GM19395 (cell line): ENCODE measurements at regions not wholly inside any gene's neighbourhood (a gene's known extent, or its start where the extent isn't known, plus 50 kb on each side); places are given as distances from the start of the nearest gene placed in this dataset.

Source experiments
- ATAC-seq: cut with Tn5 transposase; IDR thresholded peaks from one replicate; pipeline ENCODE4 v1.9.1; 2021; ENCODE audit warnings: mild to moderate bottlenecking, moderate library complexity; ENCODE audit not compliant: unreplicated experiment

DNA sequence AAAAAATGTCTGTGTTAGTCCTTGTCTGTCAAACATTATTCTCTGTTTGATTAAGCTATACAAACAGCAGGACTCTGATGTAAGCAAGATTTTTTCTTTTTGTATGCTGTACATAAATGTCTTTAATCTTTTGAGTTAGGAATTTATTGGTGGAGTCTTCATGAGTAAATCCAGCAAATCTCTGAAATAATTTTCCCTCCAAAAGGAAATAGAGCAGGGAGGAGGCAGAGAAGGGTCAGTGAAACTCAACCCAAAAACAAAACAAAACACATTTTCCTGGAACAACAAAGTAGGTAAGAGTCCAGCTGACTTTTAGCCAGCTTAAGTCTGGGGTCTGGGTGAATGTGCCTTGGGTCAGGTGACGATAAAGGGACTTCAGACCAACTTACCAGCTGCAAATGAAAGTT lies 113.7 kb downstream of the FOXA2 start:
- ATAC-seq = no peak

DNA sequence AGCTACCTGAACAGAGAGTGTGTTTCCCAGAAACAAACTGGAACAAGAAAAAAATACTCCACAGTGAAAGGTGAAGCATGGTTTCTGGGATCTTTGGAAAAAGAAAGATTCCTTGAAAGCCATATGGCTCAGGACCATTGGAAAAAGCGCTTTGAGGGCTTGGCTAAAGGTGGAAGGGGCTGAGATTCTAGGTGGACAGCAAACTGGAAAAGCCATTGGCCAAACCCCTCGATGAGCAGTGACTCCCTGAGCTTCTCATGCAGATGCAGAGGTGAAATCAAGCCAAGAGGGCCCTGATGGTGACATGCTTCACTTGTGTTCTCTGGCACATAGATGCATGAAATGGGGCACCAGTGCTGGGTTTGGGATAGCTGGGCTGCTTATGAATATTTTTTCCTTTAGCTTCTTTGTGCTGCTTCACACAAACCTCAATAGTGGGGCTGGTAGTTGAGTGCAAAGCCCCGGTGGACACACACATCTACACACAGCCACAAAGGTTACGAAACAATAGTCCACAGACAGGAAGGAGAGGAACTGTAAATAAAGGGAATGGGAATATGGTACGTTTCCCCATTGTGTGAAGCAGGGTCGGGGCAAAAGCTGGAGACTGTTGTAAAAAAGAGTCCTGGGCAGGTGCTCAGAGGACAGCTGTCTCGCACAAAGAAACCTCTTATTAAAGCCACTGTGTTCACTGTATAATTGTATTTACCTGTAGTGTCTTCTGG lies 117.8 kb downstream of the FOXA2 start:
- ATAC-seq = no peak

DNA sequence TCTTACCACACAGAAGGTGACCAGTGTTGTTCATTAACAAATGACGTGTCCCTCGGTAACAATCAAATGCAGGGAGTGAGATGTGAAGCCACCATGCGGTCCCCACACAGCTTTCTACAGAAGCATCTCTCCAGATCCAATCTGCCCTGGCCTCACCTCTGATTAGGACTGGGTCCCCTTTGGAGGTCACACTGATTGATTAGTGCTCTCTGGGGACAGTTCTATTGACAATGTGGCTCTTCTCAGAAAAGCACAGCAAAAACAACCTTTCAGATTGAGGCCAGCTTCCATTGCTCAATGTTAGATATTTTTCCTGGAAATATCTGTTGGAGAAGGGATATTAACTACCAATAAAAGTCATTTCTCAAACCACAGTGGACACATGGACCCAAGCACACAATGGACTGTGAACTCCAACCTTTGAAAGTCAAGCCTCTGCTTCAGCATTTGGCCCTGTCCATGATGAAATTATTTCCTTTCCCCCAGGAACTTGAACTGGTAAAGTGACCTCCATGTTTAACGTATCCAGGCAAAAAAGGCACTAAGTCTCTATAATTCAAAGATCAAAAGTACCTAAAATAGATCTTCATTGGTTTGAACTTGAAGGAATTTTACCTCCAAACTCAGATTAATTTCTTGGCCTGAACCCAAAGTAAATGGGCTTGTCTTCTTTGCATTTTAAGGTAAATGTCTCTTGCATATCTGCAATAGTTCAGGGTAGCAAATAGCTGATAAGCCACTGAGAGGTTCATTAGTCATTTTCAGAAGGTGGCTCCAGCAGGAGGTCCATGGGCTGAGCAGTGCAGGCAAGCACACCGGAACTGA lies 118.5 kb downstream of the FOXA2 start:
- ATAC-seq = no peak

DNA sequence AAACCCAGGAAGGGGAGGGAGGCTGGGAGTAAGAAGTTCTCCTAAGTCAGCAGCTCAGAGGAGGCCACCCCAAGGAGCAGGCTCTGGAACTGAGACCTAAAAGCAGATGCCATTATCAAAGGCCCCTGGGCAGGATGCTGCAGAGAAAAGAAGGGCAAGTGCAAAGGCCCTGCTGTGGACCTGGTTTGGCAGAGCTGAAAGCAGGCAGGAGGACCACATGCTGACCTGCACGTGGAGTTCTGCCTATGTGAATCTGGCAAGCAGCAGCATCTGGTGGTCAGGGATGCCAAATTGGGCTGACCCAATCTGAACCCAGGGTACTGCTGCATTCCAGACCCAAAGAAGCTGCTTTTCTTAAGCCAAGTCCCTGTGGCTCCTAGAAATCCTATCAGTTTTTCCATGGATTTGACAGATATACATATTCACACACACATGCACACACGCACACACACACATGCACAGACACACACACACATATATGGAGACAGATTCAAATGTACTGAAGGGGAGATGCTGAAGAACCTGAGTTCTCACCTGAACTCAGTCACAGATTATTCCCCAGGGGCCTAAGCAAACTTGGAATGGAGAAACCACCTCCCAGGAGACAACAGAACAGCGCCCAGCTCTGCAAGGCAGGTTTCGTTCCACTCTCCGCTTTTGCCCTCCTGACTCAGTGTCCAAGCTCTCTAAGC lies 119.9 kb downstream of the FOXA2 start:
- no peak for ATAC-seq

DNA sequence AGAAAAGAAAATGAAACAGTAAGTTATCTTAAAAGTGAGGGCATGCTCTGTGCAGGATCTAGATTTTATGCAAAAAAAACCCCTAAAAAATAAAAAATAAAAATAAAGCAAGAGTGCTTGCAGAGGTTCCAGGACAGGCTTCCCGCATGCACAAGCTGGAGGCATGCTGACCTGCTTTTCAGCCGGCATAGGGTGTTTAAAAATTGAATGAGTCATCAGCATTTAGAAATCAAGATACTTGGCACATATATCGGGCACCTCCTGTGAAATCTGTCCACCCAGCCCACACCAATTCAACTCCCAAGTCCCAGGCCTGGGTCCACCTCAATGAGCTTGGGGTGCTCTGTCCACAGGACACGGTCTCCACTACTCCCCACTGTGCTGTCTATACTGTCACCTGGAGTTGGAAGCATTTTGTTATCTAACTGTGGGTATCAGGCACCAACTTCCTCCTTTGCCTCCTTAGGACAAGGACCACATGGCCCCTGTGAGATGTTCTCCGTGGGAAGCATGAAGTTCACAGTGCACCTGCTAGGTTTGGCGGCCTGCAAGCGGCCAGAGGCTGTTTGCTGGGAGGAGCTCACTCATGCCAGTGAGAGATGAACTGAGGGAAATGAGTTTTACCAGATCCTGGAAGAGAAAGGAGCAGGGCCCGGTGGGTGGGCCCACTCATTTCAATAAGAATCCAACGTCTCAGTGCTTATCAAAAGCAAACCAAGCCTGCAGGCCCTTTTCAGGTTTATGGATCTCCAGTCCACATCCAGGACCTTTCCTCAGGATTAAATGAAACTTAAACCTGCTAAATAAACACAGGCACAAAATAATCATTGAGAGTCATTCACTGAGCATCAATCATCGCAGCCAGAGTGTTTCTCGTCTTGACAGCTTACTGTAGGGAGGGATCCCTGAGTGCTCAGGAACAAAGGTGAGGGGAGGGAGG lies 121.1 kb downstream of the FOXA2 start:
- ATAC-seq = no peak

DNA sequence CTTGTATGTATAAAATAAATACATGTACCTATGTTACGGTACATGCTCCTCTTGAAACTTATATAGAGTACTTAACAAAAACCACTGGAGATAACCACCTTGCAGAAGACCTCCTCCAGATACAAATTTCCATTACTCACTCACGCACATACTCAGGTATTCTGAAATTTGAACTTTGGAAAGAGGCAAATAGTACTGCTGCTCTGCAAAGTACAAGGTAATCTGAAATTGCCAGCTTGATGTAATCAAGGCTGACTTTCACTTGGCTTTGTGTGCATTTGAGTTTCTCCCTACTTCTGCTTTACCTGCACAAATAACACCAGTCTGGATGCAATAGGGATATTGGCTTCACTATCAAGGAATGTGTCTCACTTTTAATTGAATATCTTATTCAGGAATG lies 123.6 kb downstream of the FOXA2 start:
- no peak for ATAC-seq

DNA sequence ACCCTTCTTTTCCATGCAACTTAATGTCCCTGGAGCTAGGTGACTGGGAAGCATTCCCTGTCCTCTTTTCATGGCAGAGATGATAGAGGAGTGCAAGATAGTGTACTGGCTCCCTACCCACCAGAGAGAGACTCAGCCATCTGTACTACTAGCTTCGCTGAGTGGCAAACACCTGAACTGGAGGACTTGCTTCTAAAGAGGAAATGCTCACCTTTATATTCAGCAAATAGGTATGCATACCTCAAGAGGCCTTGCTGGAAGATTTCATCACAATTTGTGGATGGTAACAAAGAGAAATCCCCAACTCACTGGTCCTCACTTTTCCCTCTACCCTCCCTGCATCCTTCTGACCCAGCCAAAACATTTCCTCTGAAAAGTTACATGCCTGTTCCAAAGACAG lies 124.1 kb downstream of the FOXA2 start:
- ATAC-seq = no peak

DNA sequence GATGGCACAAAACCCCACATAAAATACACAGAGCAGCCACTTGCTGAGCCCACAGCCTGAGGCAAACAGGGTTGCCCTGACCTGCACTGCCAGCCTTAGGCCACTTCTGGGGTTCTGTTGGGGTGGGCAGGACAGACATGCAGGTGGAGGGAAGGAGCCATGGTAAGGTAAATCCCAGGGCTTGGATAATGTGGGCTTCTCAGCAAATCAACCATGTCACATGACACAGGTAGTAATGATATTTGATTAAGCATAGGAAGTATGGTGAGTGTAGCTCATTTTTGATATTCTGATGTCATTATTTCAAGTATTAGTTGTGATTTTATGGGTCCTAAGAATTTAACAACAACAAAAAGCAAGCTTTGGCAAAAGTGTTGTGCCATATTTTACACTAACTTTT lies 124.6 kb downstream of the FOXA2 start:
- no peak for ATAC-seq

DNA sequence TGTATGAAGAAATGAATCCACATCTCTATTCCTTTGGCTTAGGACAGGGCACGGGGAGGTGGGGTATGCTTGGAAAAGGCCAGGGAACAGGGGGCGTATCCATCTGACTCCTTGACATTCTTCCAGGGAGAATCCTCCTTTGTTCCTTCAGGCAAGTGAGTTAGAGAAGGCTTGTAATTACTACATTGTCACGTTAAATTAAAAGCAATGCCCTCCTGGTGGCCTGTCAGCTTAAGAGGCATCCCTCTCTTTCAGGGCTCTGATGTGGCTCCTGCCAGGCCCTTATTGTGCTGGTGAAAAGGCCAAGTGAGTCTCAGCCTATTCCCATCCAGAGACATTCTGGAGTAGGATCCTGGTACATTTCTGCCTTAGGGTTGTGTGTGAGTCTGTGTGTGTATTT lies 128.3 kb downstream of the FOXA2 start:
- ATAC-seq = no peak

DNA sequence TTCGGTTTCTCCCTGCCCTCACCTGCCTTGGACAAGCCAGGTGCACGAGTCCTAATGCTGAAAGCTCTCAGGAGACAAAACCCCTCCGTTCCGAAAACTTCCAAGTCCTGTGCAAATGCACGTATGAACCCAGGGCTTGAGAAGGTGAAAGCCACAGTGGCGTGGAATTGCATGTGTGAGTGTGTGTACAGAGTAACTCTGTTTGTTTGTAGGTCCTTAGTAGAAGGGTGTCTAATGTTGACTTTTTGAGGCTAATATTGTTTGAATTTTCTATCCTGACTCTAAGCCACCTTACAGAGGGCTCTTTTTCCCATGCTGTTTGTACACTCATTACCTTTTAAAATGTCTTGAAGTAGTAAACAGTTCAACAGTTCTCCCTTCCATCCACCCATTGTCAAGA lies 129.1 kb downstream of the FOXA2 start:
- no peak for ATAC-seq

DNA sequence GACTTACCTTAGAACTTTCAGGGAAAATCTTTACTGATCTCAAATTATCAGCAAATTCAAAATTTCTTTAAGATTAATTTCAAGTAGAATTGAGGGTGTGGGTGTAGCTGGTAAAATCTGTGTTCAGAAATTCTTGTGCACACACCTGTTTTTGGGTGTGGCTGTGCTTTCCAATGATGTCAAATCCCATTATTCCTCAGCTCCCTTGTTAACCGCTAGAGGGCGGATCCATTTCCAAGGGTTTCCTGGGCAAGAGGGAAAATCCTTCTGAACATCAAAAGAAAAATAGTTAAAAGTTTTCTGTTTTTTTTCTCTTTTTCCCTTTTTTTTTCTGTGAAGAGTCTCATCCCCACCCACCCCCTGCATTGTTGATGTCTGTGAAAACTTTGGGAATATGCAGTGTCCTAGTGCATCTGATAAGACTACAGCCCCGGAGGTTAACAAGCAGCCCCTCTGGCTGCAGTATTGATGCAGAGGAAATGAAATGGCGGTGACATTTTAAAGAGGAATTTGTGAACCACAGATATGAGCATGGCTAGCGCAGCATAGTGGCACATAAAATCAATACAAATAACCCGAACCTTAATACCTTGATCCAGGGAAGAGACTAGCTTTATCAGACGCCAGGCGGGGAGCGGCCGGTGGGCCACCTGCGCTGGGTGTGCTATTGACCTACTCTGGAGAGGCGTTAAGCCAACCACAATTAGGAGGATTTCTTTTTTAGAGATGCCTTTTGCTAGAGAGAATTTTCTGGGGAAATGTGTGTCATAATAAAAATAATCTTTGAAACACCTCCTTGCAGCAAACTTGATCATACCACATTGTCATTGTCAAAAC lies 130.9 kb downstream of the FOXA2 start:
- no peak for ATAC-seq

DNA sequence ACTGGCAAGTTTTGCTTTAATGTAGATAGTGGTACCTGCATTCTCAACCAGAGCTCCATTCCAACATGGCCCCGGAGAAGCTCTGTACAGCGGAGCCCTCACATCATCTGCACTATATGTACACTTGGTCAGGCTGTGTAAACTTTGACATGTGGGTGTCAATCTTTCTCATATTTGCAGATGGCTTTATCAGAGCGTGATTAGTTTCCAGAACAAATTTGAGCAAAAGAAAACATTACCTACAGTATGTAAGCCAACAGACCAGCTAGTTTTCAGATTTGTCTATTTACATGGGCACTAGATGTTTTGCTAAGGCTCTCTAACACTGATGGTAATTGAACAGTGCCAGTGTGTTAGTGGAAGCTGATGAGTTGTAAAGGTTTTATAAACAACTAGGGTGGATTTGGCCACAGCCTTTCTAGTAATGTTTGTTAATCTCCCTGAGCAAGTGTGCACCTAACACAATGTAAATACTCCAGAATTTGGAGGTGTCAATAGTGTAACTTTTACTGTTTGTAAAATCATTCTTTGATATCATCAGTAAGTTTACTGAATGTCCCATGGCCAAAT lies 131.8 kb downstream of the FOXA2 start:
- ATAC-seq = no peak

DNA sequence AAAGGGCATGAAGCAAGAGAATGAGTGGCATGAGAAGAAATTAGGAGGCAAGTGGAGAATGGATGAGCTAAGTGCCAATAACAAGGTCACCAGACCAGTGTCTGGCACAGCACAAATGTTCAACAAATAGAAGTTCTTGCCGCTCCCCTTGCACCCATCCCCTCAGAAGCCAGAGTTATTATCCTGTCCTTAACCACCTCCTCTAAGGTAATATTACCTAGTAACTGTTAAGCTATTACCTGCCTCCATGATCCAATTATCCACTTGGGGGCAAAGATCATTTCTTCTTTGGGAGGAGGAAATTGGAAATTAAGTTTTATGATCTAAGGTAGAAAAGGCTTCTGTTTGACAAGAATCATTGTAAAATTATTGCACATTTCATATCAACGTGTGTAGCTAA lies 133.8 kb downstream of the FOXA2 start:
- ATAC-seq = no peak

DNA sequence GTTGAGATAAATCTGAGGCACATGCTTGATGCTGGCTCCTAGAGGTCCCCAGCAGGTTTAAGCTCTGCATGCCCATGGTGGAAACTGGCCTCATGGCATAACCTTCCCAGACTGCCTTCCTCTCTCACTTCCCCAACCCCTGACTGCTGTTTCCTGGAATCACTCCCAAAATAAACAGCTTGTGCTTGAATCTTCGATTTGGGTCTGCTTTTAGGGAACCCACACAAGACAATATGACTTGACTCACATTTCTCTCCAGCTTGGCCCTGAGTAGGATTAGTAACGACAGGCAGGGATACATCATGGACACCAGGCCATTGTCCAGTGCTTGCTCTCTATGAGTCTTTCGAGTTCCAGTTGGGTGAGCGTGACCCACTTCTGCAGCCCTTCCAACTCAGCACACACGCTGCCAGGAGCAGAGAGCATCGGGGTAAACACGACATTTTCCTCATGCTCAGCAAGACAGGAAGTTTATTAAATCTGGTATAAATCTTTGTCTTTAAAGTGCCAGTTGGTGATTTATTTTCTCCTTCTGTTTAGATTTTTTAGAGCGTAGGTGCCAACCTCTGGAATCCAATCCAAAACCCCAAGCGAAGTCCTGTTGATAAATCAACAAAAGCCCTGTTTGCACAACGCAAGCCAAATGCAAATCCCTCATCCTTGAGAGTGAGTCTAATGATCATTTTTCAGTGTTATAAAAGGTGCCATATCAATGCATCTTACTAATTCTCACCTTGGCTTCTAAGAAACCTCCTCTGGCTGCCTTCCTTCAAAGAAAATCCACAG lies 135.0 kb downstream of the FOXA2 start:
- ATAC-seq = no peak

DNA sequence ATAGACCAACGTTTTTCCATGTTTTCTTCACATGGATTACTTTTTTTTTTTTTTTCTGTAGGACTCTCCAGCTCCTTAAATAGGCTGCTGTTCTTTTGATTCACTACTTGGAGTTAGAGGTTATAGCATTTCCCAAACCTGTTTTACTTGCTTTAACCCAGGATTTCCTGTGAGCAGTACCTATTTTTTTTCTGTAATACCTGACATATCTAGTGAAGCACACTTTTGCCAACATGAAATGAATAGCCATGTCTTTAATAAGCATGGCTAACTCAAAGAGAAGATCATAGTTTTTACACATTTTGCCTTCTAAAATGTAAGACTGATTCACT lies 137.0 kb downstream of the FOXA2 start:
- ATAC-seq = no peak

DNA sequence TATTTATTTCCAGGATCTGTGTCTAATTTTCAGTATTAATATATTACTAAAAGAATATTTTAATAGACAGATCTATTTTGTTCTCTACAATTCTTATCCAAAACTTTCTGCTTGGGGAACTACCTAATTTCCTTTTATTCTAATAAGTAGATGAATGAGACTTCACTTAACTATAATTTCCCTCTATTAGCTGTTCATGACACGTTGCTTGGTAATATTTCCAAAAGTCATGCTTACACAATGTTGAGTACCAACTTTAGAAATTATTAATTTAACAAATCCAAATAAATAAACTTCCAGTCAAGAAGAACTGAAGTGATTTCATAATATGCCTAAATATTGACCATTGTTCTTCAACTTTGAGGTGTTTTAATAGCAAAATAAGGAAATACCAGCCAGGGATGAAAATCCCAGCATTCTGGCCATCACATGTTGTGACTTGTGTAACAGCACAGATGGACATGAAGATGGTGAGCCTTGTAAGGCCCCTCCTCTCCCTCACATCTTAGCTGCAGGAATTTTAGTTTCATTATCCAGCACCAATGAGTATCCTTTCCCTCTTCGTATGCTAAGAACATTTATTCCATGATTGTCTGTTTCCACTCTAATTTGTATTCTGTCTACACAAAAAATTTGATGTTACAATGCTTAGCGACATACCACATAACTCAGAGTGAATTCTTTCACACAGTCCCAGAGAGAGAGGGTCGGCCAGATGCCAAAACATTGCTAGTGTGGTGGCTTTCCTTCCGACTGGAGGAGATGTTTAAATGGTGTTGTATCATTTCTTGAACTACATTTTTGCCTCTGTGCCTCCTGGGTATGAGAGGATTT lies 137.5 kb downstream of the FOXA2 start:
- ATAC-seq = no peak

DNA sequence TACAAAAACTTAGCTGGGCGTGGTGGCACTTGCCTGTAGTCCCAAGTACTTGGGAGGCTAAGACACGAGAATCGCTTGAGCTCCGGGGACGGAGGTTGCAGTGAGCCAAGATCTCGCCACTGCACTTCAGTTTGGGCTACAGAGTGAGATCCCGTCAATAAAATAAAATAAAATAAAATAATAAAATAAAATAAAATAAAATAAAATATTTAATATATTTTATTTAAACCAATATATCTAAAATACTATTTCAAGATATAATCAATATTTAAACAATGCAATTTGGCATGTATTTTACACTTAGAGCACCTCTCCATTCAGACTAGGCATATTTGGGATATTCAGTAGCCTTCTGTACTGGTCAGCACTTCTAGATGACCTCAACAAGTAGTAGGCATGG lies 142.1 kb downstream of the FOXA2 start:
- ATAC-seq = no peak

DNA sequence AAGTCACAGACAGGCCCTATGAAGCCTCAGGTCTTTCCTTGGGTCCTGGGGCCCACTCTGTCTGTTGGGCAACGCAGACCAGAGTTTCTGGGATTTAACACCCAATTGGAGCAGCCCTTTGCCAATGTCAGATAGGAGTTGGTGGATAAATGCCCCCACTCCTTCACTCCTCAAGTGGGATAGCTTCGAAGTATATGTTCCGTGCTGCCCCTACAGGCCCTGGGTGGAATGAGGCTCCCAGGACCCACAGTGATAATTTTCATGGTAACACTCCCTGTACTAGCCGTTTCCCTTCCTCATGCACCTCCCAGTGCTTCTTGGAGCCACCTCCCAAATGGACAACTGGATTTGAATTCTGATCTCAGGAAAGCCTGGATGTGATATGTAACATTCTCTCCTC lies 145.4 kb downstream of the FOXA2 start:
- ATAC-seq = no peak
